KBM-7 (cell line): ENCODE measurements at regions not wholly inside any gene's neighbourhood (a gene's known extent, or its start where the extent isn't known, plus 50 kb on each side); places are given as distances from the start of the nearest gene placed in this dataset.
"Not testable (repeated sequence)": the region's sequence is repeated elsewhere in the genome, so short reads cannot be mapped to it uniquely, and the experiment has no call there.

ENCODE experiments used
- DNase-seq: peaks from one replicate; pipeline ENCODE4 v3.0.0-alpha.2; 2015
- in situ Hi-C: fragments of 300-500 bp; cut with MboI; formaldehyde crosslinking; loops from 2 replicates; pipeline ENCODE4 v1.14.3; 2020; ENCODE audit warnings: low sequenced_read_pairs, low pct_unique_long_range_greater_than_20kb, mixed read lengths

DNA sequence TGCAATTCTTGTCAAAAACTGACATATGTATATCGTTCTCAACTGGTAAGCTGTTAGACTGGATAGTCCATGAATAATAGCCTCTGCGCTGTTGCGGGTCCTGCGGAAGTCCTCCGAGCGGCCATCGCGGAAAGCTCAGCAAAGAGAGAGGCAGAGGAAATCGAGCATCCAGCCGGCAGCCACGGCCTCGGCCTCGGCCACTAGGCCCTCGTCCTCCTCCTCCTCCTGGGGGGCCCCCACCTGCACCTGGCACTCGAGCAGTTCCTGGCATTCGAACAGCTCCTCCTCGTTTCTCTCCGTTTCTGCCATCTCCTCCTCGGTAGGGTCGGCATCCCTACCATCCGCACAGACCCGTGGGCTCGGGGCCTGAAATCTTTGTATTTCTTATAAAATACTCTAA, 111.2 kb upstream of the CYLC1 start:
- DNase-seq, in situ Hi-C loops: not testable (repeated sequence)

- DNase-seq, in situ Hi-C loops: not testable (repeated sequence)
These were observed 110.5 kb upstream of the CYLC1 start for GRCh38 chrX:83750451-83750850.

- DNase-seq: peak; percentile 31
- in situ Hi-C loops: no loop called here
These were observed 101.1 kb upstream of the CYLC1 start for GRCh38 chrX:83759872-83760271.

GRCh38 chrX:83771664-83772063, 89.3 kb upstream of the CYLC1 start:
- in situ Hi-C loops: no loop called here

More at GRCh38 chrX:83771664-83772063, 89.3 kb upstream of the CYLC1 start:
- peak; percentile 40 for DNase-seq
